ENCODE measurements at regions not wholly inside any gene's neighbourhood (a gene's known extent, or its start where the extent isn't known, plus 50 kb on each side); places are given as distances from the start of the nearest gene placed in this dataset.
"Not testable (repeated sequence)": the region's sequence is repeated elsewhere in the genome, so short reads cannot be mapped to it uniquely, and the experiment has no call there.

- H3K4me3 ChIP-seq (ENCODE audit: low read depth, low read length) = no peak overlapping the region
- TF ChIP-seq, protein P1, sequence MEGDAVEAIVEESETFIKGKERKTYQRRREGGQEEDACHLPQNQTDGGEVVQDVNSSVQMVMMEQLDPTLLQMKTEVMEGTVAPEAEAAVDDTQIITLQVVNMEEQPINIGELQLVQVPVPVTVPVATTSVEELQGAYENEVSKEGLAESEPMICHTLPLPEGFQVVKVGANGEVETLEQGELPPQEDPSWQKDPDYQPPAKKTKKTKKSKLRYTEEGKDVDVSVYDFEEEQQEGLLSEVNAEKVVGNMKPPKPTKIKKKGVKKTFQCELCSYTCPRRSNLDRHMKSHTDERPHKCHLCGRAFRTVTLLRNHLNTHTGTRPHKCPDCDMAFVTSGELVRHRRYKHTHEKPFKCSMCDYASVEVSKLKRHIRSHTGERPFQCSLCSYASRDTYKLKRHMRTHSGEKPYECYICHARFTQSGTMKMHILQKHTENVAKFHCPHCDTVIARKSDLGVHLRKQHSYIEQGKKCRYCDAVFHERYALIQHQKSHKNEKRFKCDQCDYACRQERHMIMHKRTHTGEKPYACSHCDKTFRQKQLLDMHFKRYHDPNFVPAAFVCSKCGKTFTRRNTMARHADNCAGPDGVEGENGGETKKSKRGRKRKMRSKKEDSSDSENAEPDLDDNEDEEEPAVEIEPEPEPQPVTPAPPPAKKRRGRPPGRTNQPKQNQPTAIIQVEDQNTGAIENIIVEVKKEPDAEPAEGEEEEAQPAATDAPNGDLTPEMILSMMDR (IDR thresholded peaks at IDR 0.05; ENCODE audit: insufficient read depth, low read depth, low read length, missing control alignments) = no peak
- DNase-seq (ENCODE audit: low read depth) = no peak
Measured at GRCh38 chr4:132344924-132345828, 803.9 kb upstream of the PCDH10 start.

DNA sequence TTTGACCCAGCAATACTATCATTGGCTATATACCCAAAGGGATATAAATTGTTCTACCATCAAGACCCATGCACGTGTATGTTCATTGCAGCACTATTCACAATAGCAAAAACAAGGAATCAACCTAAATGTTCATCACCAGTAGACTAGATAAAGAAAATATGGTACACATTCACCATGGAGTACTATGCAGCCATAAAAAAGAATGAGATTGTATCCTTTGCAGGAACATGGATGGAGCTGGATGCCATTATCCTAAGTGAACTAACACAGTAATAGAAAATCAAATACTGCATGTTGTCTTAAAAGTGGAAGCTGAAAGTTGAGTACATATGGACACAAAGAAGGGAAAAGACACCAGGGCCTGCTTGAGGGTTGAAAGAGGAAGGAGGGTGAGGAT is 803.1 kb upstream of the PCDH10 start:
- no peak overlapping the region for H3K4me3 ChIP-seq (ENCODE audit: low read depth, low read length)
- DNase-seq (ENCODE audit: low read depth) = no peak
- TF ChIP-seq, protein P1 (IDR thresholded peaks at IDR 0.05; ENCODE audit: insufficient read depth, low read depth, low read length, missing control alignments) = no peak

GRCh38 chr4:132351606-132352005 is 797.5 kb upstream of the PCDH10 start:
- H3K4me3 ChIP-seq (ENCODE audit: low read depth, low read length); DNase-seq (ENCODE audit: low read depth): not testable (repeated sequence)

GRCh38 chr4:132382243-132382642 is 766.9 kb upstream of the PCDH10 start:
- no peak overlapping the region for H3K4me3 ChIP-seq (ENCODE audit: low read depth, low read length)
- TF ChIP-seq, protein P1 (IDR thresholded peaks at IDR 0.05; ENCODE audit: insufficient read depth, low read depth, low read length, missing control alignments) = no peak
- no peak for DNase-seq (ENCODE audit: low read depth)

- H3K4me3 ChIP-seq (ENCODE audit: low read depth, low read length) = no peak overlapping the region
- DNase-seq (ENCODE audit: low read depth) = no peak
- TF ChIP-seq, protein P1 (IDR thresholded peaks at IDR 0.05; ENCODE audit: insufficient read depth, low read depth, low read length, missing control alignments) = no peak
Measured at GRCh38 chr4:132383571-132384199, 765.4 kb upstream of the PCDH10 start.

- H3K4me3 ChIP-seq (ENCODE audit: low read depth, low read length) = no peak overlapping the region
- TF ChIP-seq, protein P1 (IDR thresholded peaks at IDR 0.05; ENCODE audit: insufficient read depth, low read depth, low read length, missing control alignments) = no peak
- DNase-seq (ENCODE audit: low read depth) = no peak
Measured at GRCh38 chr4:132384709-132385108, 764.4 kb upstream of the PCDH10 start.

- DNase-seq (ENCODE audit: low read depth) = no peak
- TF ChIP-seq, protein P1 (IDR thresholded peaks at IDR 0.05; ENCODE audit: insufficient read depth, low read depth, low read length, missing control alignments) = no peak
Measured at GRCh38 chr4:132386130-132386529, 763.0 kb upstream of the PCDH10 start.

More at GRCh38 chr4:132386130-132386529, 763.0 kb upstream of the PCDH10 start:
- no peak overlapping the region for H3K4me3 ChIP-seq (ENCODE audit: low read depth, low read length)

Measured in GM12865 (cell line).